Glutamatergic neuron (in vitro differentiated cells): ENCODE measurements at regions not wholly inside any gene's neighbourhood (a gene's known extent, or its start where the extent isn't known, plus 50 kb on each side); places are given as distances from the start of the nearest gene placed in this dataset.

ENCODE experiments used
- DNase-seq: peaks from one replicate; pipeline ENCODE4 v3.0.0; 2022
- H3K27ac Mint-ChIP-seq: one replicate; pipeline ENCODE4 v1.8.0; 2020; ENCODE audit warnings: mild to moderate bottlenecking, mixed read lengths, inconsistent platforms; ENCODE audit not compliant: unreplicated experiment
- H3K27me3 Mint-ChIP-seq: one replicate; pipeline ENCODE4 v1.8.0; 2020; ENCODE audit warnings: mild to moderate bottlenecking, moderate library complexity, mixed read lengths, inconsistent platforms; ENCODE audit not compliant: unreplicated experiment
- H3K36me3 Mint-ChIP-seq: one replicate; pipeline ENCODE4 v1.8.0; 2020; ENCODE audit warnings: mild to moderate bottlenecking, mixed read lengths, inconsistent platforms; ENCODE audit not compliant: unreplicated experiment
- H3K4me1 Mint-ChIP-seq: one replicate; pipeline ENCODE4 v1.8.0; 2020; ENCODE audit warnings: mild to moderate bottlenecking, low read depth, mixed read lengths, inconsistent platforms; ENCODE audit not compliant: unreplicated experiment
- H3K4me3 Mint-ChIP-seq: one replicate; pipeline ENCODE4 v1.8.0; 2020; ENCODE audit warnings: mild to moderate bottlenecking, mixed read lengths, inconsistent platforms; ENCODE audit not compliant: unreplicated experiment
- H3K9me3 Mint-ChIP-seq: one replicate; pipeline ENCODE4 v1.8.0; 2020; ENCODE audit warnings: mild to moderate bottlenecking, moderate library complexity, mixed read lengths, inconsistent platforms; ENCODE audit not compliant: unreplicated experiment
- CTCF ChIP-seq: fragments of 200-600 bp; sonication (generic); IDR thresholded peaks from one replicate; pipeline ENCODE4 v1.5.0; 2021; ENCODE audit not compliant: partially characterized antibody, unreplicated experiment

GRCh38 chr6:105487040-105487790 is 84.3 kb upstream of the PREP start:
- no peaks in the 10 kb centered on the region for H3K36me3 Mint-ChIP-seq
- TF ChIP-seq CTCF = no peak
- no peak overlapping the region for H3K4me3 Mint-ChIP-seq
- no peaks in the 10 kb centered on the region for H3K9me3 Mint-ChIP-seq
- no peak for DNase-seq
- H3K27ac Mint-ChIP-seq = no peak overlapping the region
- peaks cover 1% of the 10 kb centered on the region for H3K27me3 Mint-ChIP-seq
- H3K4me1 Mint-ChIP-seq = no peaks in the 10 kb centered on the region

- H3K4me3 Mint-ChIP-seq = no peak overlapping the region
- no peak for TF ChIP-seq CTCF
- H3K36me3 Mint-ChIP-seq = no peaks in the 10 kb centered on the region
- no peak overlapping the region for H3K27ac Mint-ChIP-seq
- peaks cover 1% of the 10 kb centered on the region for H3K27me3 Mint-ChIP-seq
- H3K4me1 Mint-ChIP-seq = no peaks in the 10 kb centered on the region
- no peaks in the 10 kb centered on the region for H3K9me3 Mint-ChIP-seq
- DNase-seq = no peak
Observed at GRCh38 chr6:105485456-105485855, 82.6 kb upstream of the PREP start.

GRCh38 chr6:105484238-105485161 is 81.6 kb upstream of the PREP start:
- H3K9me3 Mint-ChIP-seq = no peaks in the 10 kb centered on the region
- DNase-seq = no peak
- no peak overlapping the region for H3K4me3 Mint-ChIP-seq
- peak; percentile 84 for TF ChIP-seq CTCF
- peaks cover 1% of the 10 kb centered on the region for H3K27me3 Mint-ChIP-seq
- H3K36me3 Mint-ChIP-seq = no peaks in the 10 kb centered on the region
- no peaks in the 10 kb centered on the region for H3K4me1 Mint-ChIP-seq
- no peak overlapping the region for H3K27ac Mint-ChIP-seq

GRCh38 chr6:105483492-105483891 is 80.6 kb upstream of the PREP start:
- no peaks in the 10 kb centered on the region for H3K36me3 Mint-ChIP-seq
- DNase-seq = no peak
- no peaks in the 10 kb centered on the region for H3K4me1 Mint-ChIP-seq
- no peaks in the 10 kb centered on the region for H3K9me3 Mint-ChIP-seq
- H3K4me3 Mint-ChIP-seq = no peak overlapping the region
- TF ChIP-seq CTCF = no peak
- peaks cover 1% of the 10 kb centered on the region for H3K27me3 Mint-ChIP-seq
- H3K27ac Mint-ChIP-seq = no peak overlapping the region

GRCh38 chr6:105482921-105483320 is 80.0 kb upstream of the PREP start:
- Mint-ChIP-seq H3K4me3 (no peak overlapping the region), H3K27me3 (peaks cover 1% of the 10 kb centered on the region), H3K4me1 (no peaks in the 10 kb centered on the region), H3K9me3 (no peaks in the 10 kb centered on the region), H3K36me3 (no peaks in the 10 kb centered on the region), H3K27ac (no peak overlapping the region)
- no peak for TF ChIP-seq CTCF
- no peak for DNase-seq
